HCT116 (cell line): ENCODE measurements at regions not wholly inside any gene's neighbourhood (a gene's known extent, or its start where the extent isn't known, plus 50 kb on each side); places are given as distances from the start of the nearest gene placed in this dataset.

ENCODE experiments used
- ATAC-seq: fragments of 200-7000 bp; cut with Tn5 transposase; 2 replicates; pipeline ENCODE4 v1.9.1; 2020; ENCODE audit warnings: mild to moderate bottlenecking, moderate library complexity
- BruUV-seq: library from RNA; stranded (reverse); fragments of 400-500 nt; replicated peaks from 2 replicates; lab custom pipeline; 2021; lab: Mats Ljungman, UMichigan
- CTCF ChIA-PET: fragments of 300-600 bp; sonication (Branson Sonifier 250); formaldehyde crosslinking; loops from one replicate; lab custom pipeline; 2021; ENCODE audit warnings: antibody characterized with exemption; lab: Charles Lee
- POLR2A ChIA-PET: fragments of 300-600, 350-600 bp; sonication (Branson Sonifier 250); formaldehyde crosslinking; loops from one replicate; lab custom pipeline; 2021; ENCODE audit warnings: antibody characterized with exemption; lab: Charles Lee
- RAD21 ChIA-PET, 2 experiments: fragments of 300-600 bp; sonication (Branson Sonifier 250); formaldehyde crosslinking; loops; one replicate each; lab custom pipeline; 2023; ENCODE audit warnings: low total read pairs in 2 of 2; ENCODE audit not compliant: uncharacterized antibody in 2 of 2, unreplicated experiment in 2 of 2, low non-redundant PET in 1 of 2; lab: Charles Lee
- DNase-seq: peaks from one replicate; pipeline ENCODE4 v3.0.0-alpha.2; 2010; ENCODE audit warnings: low read depth, low spot score
- H2AFZ ChIP-seq: fragments of 200-600 bp; shearing (Covaris generic), sonication (generic); 2 replicates; pipeline ENCODE4 v1.6.1; 2017; ENCODE audit warnings: low read depth, mixed run types, mixed read lengths, antibody characterized with exemption, low read length; ENCODE audit not compliant: poor library complexity, severe bottlenecking
- H3K27ac ChIP-seq: 2 replicates; pipeline ENCODE4 v1.5.1; 2012; ENCODE audit warnings: low read depth, low read length
- H3K27me3 ChIP-seq: fragments of 200-600 bp; sonication (generic); 2 replicates; pipeline ENCODE4 v1.6.1; 2016; ENCODE audit warnings: mixed run types, low read length, mixed read lengths; ENCODE audit not compliant: insufficient read depth
- H3K36me3 ChIP-seq, 2 experiments: fragments of 200-500 bp in 1 of 2; fragments of 200-600 bp in 1 of 2; sonication (Bioruptor generic) in 1 of 2; sonication (generic) in 1 of 2; 2 replicates each; pipeline versions ENCODE4 v1.5.1 to v1.6.1; 2014 to 2016; ENCODE audit warnings: low read length in 2 of 2, inconsistent platforms in 1 of 2, mixed read lengths in 1 of 2, mixed run types in 1 of 2; ENCODE audit not compliant: insufficient read depth in 2 of 2, control insufficient read depth in 1 of 2
- H3K4me1 ChIP-seq, 2 experiments: fragments of 200-600 bp in 1 of 2; sonication (generic) in 1 of 2; 2 replicates each; pipeline versions ENCODE4 v1.5.1 to v1.6.1; 2012 to 2017; ENCODE audit warnings: low read length in 2 of 2, inconsistent platforms in 1 of 2, mild to moderate bottlenecking in 1 of 2, mixed read lengths in 1 of 2, mixed run types in 1 of 2, moderate library complexity in 1 of 2; ENCODE audit not compliant: insufficient read depth in 2 of 2, control insufficient read depth in 1 of 2
- H3K4me2 ChIP-seq: fragments of 200-600 bp; sonication (generic); 2 replicates; pipeline ENCODE4 v1.6.1; 2017; ENCODE audit warnings: mixed run types, low read length, mixed read lengths
- H3K4me3 ChIP-seq, 2 experiments: fragments of 200-600 bp in 1 of 2; sonication (generic) in 1 of 2; replicated peaks in 1 of 2; 2 replicates each; pipeline ENCODE4 v1.5.1; 2011 to 2016; ENCODE audit warnings: low read length in 2 of 2, control low read depth in 1 of 2, low read depth in 1 of 2, mild to moderate bottlenecking in 1 of 2, mixed read lengths in 1 of 2, mixed run types in 1 of 2
- H3K79me2 ChIP-seq: fragments of 200-600 bp; sonication (generic); 2 replicates; pipeline ENCODE4 v1.6.1; 2017; ENCODE audit warnings: mild to moderate bottlenecking, mixed run types, low read length, moderate library complexity, mixed read lengths; ENCODE audit not compliant: insufficient read depth
- H3K9ac ChIP-seq: fragments of 200-600 bp; sonication (generic); 2 replicates; pipeline ENCODE4 v1.6.1; 2016; ENCODE audit warnings: low read length, mixed read lengths
- H3K9me2 ChIP-seq: fragments of 200-600 bp; sonication (generic), shearing (Covaris generic); 2 replicates; pipeline ENCODE4 v1.6.1; 2017; ENCODE audit warnings: mixed run types, mild to moderate bottlenecking, moderate library complexity; ENCODE audit not compliant: insufficient read depth
- H3K9me3 ChIP-seq, 2 experiments: fragments of 200-500 bp in 1 of 2; fragments of 200-600 bp in 1 of 2; sonication (Bioruptor generic) in 1 of 2; sonication (generic) in 1 of 2; 2 replicates each; pipeline ENCODE4 v1.6.1; 2014 to 2017; ENCODE audit warnings: low read length in 2 of 2, mixed read lengths in 2 of 2, inconsistent platforms in 1 of 2, low read depth in 1 of 2, mild to moderate bottlenecking in 1 of 2, mixed run types in 1 of 2, moderate library complexity in 1 of 2; ENCODE audit not compliant: control insufficient read depth in 1 of 2, insufficient read depth in 1 of 2
- H4K20me1 ChIP-seq: fragments of 200-600 bp; sonication (generic), shearing (Covaris generic); 2 replicates; pipeline ENCODE4 v1.6.1; 2017; ENCODE audit warnings: mixed run types, mild to moderate bottlenecking, moderate library complexity; ENCODE audit not compliant: insufficient read depth
- CBX3 ChIP-seq: IDR thresholded peaks from 2 replicates; pipeline ENCODE4 v1.6.1; 2012; ENCODE audit warnings: low read depth
- EGR1 ChIP-seq: IDR thresholded peaks from 2 replicates; pipeline ENCODE4 v1.6.1; 2012; ENCODE audit warnings: low read depth
- ELF1 ChIP-seq: IDR thresholded peaks from 2 replicates; pipeline ENCODE4 v1.6.1; 2012; ENCODE audit warnings: low read depth, borderline replicate concordance
- EZH2 ChIP-seq: fragments of 200-600 bp; sonication (generic); IDR thresholded peaks from 2 replicates; pipeline ENCODE4 v1.6.1; 2017; ENCODE audit warnings: antibody characterized with exemption, mixed run types
- FOSL1 ChIP-seq: IDR thresholded peaks from 2 replicates; pipeline ENCODE4 v1.6.1; 2012; ENCODE audit warnings: low read depth
- JUND ChIP-seq: IDR thresholded peaks from 2 replicates; pipeline ENCODE4 v1.6.1; 2012
- MAX ChIP-seq: IDR thresholded peaks from 2 replicates; pipeline ENCODE4 v1.6.1; 2012
- POLR2A ChIP-seq: IDR thresholded peaks from 2 replicates; pipeline ENCODE4 v1.7.0; 2011; ENCODE audit warnings: borderline replicate concordance; ENCODE audit not compliant: insufficient read depth, insufficient read length; ENCODE audit errors: extremely low read depth
- REST ChIP-seq: IDR thresholded peaks from 2 replicates; pipeline ENCODE4 v1.6.1; 2012; ENCODE audit warnings: low read depth
- SRF ChIP-seq: IDR thresholded peaks from 2 replicates; pipeline ENCODE4 v1.6.1; 2012; ENCODE audit warnings: low read depth
- TCF7L2 ChIP-seq: IDR thresholded peaks from 2 replicates; pipeline ENCODE4 v1.7.0; 2011; ENCODE audit warnings: borderline replicate concordance, inconsistent platforms; ENCODE audit not compliant: insufficient read depth, insufficient read length; ENCODE audit errors: extremely low read depth
- ZNF274 ChIP-seq: fragments of 200-500 bp; sonication (Bioruptor generic); IDR thresholded peaks from 2 replicates; pipeline ENCODE4 v1.6.1; 2014; ENCODE audit warnings: mild to moderate bottlenecking, low read depth, low read length, inconsistent platforms
- intact Hi-C: fragments of 100-400 bp; cut with micrococcal nuclease; formaldehyde crosslinking; loops from 2 replicates; pipeline ENCODE4 v1.10.0; 2022
- TF ChIP-seq, protein P1 (sequence below): IDR thresholded peaks from 2 replicates; pipeline ENCODE4 v1.6.1; 2011; ENCODE audit warnings: mild to moderate bottlenecking, low read length, moderate library complexity; ENCODE audit not compliant: insufficient replicate concordance; ENCODE audit errors: extremely low read depth
- TF ChIP-seq, protein P2 (sequence below), 3 experiments: fragments of 200-600 bp in 1 of 3; sonication (generic) in 1 of 3; IDR thresholded peaks in 2 of 3; conservative IDR thresholded peaks in 1 of 3; 2 replicates each; pipeline ENCODE4 v1.5.1; 2012 to 2017; ENCODE audit warnings: low read depth in 2 of 3, low read length in 2 of 3, antibody characterized with exemption in 1 of 3, borderline replicate concordance in 1 of 3, control low read depth in 1 of 3, mild to moderate bottlenecking in 1 of 3, mixed read lengths in 1 of 3, mixed run types in 1 of 3, moderate library complexity in 1 of 3; ENCODE audit not compliant: insufficient read depth in 1 of 3

GRCh38 chr3:117303443-117303842, 593.9 kb downstream of the TUSC7 start:
- Histone ChIP-seq H3K27ac (no peak overlapping the region), H3K36me3 (no peaks in the 10 kb centered on the region), H3K27me3 (no peaks in the 10 kb centered on the region), H3K9me2 (no peaks in the 10 kb centered on the region)
- ATAC-seq: no peak
- intact Hi-C loops: no loop called here
- POLR2A ChIA-PET: no interaction called here
- TF ChIP-seq, protein P1, sequence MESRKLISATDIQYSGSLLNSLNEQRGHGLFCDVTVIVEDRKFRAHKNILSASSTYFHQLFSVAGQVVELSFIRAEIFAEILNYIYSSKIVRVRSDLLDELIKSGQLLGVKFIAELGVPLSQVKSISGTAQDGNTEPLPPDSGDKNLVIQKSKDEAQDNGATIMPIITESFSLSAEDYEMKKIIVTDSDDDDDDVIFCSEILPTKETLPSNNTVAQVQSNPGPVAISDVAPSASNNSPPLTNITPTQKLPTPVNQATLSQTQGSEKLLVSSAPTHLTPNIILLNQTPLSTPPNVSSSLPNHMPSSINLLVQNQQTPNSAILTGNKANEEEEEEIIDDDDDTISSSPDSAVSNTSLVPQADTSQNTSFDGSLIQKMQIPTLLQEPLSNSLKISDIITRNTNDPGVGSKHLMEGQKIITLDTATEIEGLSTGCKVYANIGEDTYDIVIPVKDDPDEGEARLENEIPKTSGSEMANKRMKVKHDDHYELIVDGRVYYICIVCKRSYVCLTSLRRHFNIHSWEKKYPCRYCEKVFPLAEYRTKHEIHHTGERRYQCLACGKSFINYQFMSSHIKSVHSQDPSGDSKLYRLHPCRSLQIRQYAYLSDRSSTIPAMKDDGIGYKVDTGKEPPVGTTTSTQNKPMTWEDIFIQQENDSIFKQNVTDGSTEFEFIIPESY: no peak
- TF ChIP-seq REST: no peak
- TF ChIP-seq, all 23 proteins: peak for 0
- no peaks in the 10 kb centered on the region for H4K20me1 ChIP-seq
- H3K9ac ChIP-seq: no peak overlapping the region
- no peak for DNase-seq
- no peaks in the 10 kb centered on the region for H3K9me3 ChIP-seq
- no peaks in the 10 kb centered on the region for H3K4me1 ChIP-seq
- ChIA-PET RAD21 (no interaction called here), CTCF (no interaction called here)
- BruUV-seq: no TSS peak
- no peak overlapping the region for H3K4me3 ChIP-seq
- H3K79me2 ChIP-seq: no peaks in the 10 kb centered on the region
- no peak overlapping the region for H3K4me2 ChIP-seq
- H2AFZ ChIP-seq: no peak overlapping the region

DNA sequence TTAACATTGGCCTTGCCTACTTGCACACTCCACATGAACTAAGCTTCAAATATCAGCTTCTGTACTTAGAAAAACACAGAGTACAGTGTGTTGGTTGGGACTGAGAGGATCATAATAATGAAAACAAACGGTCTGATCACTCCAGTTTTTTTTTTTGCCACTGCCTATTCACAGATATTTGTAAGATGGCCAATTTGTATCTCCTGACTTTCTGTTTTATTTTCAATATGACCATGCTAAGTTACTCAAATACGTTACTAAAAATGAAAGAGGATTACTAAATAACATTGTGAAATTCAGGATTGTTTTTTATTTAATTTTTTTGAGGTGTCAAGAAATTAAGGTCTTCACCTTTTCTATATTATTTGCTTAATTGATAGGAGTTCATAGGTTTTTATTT, 595.1 kb downstream of the TUSC7 start:
- H3K36me3 ChIP-seq: no peaks in the 10 kb centered on the region
- no peak overlapping the region for H3K4me2 ChIP-seq
- no peak overlapping the region for H3K27ac ChIP-seq
- ATAC-seq (no peak), DNase-seq (no peak)
- H3K9me2 ChIP-seq: no peaks in the 10 kb centered on the region
- H3K4me3 ChIP-seq: no peak overlapping the region
- no peaks in the 10 kb centered on the region for H3K4me1 ChIP-seq
- no peaks in the 10 kb centered on the region for H3K79me2 ChIP-seq
- H4K20me1 ChIP-seq: no peaks in the 10 kb centered on the region
- POLR2A ChIA-PET: no interaction called here
- no peaks in the 10 kb centered on the region for H3K9me3 ChIP-seq
- RAD21 ChIA-PET: no interaction called here
- CTCF ChIA-PET: no interaction called here
- no peaks in the 10 kb centered on the region for H3K27me3 ChIP-seq
- H3K9ac ChIP-seq: no peak overlapping the region
- no TSS peak for BruUV-seq
- no peak overlapping the region for H2AFZ ChIP-seq
- intact Hi-C loops: no loop called here
- no peak for TF ChIP-seq ELF1
- TF ChIP-seq CBX3: no peak
- TF ChIP-seq FOSL1: no peak
- TF ChIP-seq MAX: no peak
- TF ChIP-seq POLR2A: no peak
- no peak for TF ChIP-seq EGR1
- no peak for TF ChIP-seq SRF
- no peak for TF ChIP-seq ZNF274
- TF ChIP-seq TCF7L2: no peak
- no peak for TF ChIP-seq EZH2
- no peak for TF ChIP-seq JUND
- TF ChIP-seq, protein P2, sequence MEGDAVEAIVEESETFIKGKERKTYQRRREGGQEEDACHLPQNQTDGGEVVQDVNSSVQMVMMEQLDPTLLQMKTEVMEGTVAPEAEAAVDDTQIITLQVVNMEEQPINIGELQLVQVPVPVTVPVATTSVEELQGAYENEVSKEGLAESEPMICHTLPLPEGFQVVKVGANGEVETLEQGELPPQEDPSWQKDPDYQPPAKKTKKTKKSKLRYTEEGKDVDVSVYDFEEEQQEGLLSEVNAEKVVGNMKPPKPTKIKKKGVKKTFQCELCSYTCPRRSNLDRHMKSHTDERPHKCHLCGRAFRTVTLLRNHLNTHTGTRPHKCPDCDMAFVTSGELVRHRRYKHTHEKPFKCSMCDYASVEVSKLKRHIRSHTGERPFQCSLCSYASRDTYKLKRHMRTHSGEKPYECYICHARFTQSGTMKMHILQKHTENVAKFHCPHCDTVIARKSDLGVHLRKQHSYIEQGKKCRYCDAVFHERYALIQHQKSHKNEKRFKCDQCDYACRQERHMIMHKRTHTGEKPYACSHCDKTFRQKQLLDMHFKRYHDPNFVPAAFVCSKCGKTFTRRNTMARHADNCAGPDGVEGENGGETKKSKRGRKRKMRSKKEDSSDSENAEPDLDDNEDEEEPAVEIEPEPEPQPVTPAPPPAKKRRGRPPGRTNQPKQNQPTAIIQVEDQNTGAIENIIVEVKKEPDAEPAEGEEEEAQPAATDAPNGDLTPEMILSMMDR (IDR thresholded peaks at IDR 0.05 in 2 of 3, conservative IDR thresholded peaks at IDR 0.05 in 1 of 3; ENCODE audit: borderline replicate concordance in 1 of 3, insufficient read depth in 1 of 3, low read depth in 2 of 3, low read length in 2 of 3): no peak
